Panc1 (cell line): ENCODE measurements at regions not wholly inside any gene's neighbourhood (a gene's known extent, or its start where the extent isn't known, plus 50 kb on each side); places are given as distances from the start of the nearest gene placed in this dataset.
A peak's percentile ranks its signal among the peaks of the same experiment; 100 is the strongest.

Experiments used
- ATAC-seq: fragments of 200-7000 bp; cut with Tn5 transposase; 2 replicates; pipeline ENCODE4 v1.9.1; 2020; ENCODE audit warnings: mild to moderate bottlenecking, moderate library complexity
- BruUV-seq: library from RNA; stranded (reverse); fragments of 400-500 nt; replicated peaks from 2 replicates; lab custom pipeline; 2021; lab: Mats Ljungman, UMichigan
- CTCF ChIA-PET: fragments of 300-600 bp; sonication (Branson Sonifier 250); formaldehyde crosslinking; loops from one replicate; lab custom pipeline; 2022; ENCODE audit warnings: antibody characterized with exemption; lab: Charles Lee
- POLR2A ChIA-PET: fragments of 300-600 bp; sonication (Branson Sonifier 250); formaldehyde crosslinking; loops from one replicate; lab custom pipeline; 2022; ENCODE audit warnings: antibody characterized with exemption; lab: Charles Lee
- DNase-seq: peaks from one replicate; pipeline ENCODE4 v3.0.0-alpha.2; 2010; ENCODE audit warnings: low read depth, low spot score
- H3K27ac ChIP-seq: 2 replicates; pipeline ENCODE4 v1.5.1; 2011; ENCODE audit warnings: mild to moderate bottlenecking, low read length, inconsistent platforms
- H3K27me3 ChIP-seq: fragments of 200-500 bp; sonication (Bioruptor generic); 2 replicates; pipeline ENCODE4 v1.6.0; 2014; ENCODE audit warnings: low read length, inconsistent platforms; ENCODE audit not compliant: control insufficient read depth, insufficient read depth
- H3K36me3 ChIP-seq: fragments of 200-500 bp; sonication (Bioruptor generic); 2 replicates; pipeline ENCODE4 v1.5.1; 2014; ENCODE audit warnings: inconsistent platforms, mild to moderate bottlenecking, low read length, moderate library complexity; ENCODE audit not compliant: control insufficient read depth, insufficient read depth
- H3K4me1 ChIP-seq: 2 replicates; pipeline ENCODE4 v1.5.1; 2011; ENCODE audit warnings: inconsistent platforms, mild to moderate bottlenecking, low read length, moderate library complexity; ENCODE audit not compliant: control insufficient read depth, insufficient read depth
- H3K4me3 ChIP-seq, 2 experiments: 2 replicates each; pipeline ENCODE4 v1.5.1; 2011 to 2012; ENCODE audit warnings: low read depth in 2 of 2, low read length in 2 of 2, mild to moderate bottlenecking in 2 of 2, inconsistent platforms in 1 of 2, moderate library complexity in 1 of 2
- H3K9me3 ChIP-seq: fragments of 200-500 bp; sonication (Bioruptor generic); 2 replicates; pipeline ENCODE4 v1.5.1; 2014; ENCODE audit warnings: low read depth, mild to moderate bottlenecking, inconsistent platforms, low read length, moderate library complexity; ENCODE audit not compliant: control insufficient read depth, insufficient read depth
- POLR2AphosphoS5 ChIP-seq: IDR thresholded peaks from 2 replicates; pipeline ENCODE4 v1.6.1; 2012; ENCODE audit warnings: mild to moderate bottlenecking, low read depth, low read length, moderate library complexity
- SIN3A ChIP-seq: IDR thresholded peaks from 2 replicates; pipeline ENCODE4 v1.6.1; 2012; ENCODE audit warnings: low read depth, mild to moderate bottlenecking, low read length, moderate library complexity, borderline replicate concordance; ENCODE audit not compliant: insufficient read depth
- TCF7L2 ChIP-seq: IDR thresholded peaks from 2 replicates; pipeline ENCODE4 v1.6.1; 2011; ENCODE audit warnings: mild to moderate bottlenecking, low read depth, low read length, inconsistent platforms
- in situ Hi-C: cut with HindIII; loops from 2 replicates; pipeline ENCODE4 v1.10.0; 2016; ENCODE audit warnings: low sequenced_read_pairs, low pct_unique_long_range_greater_than_20kb
- intact Hi-C: fragments of 100-400 bp; cut with micrococcal nuclease; formaldehyde crosslinking; loops from one replicate; pipeline ENCODE4 v1.10.0; 2022; ENCODE audit not compliant: unreplicated experiment
- TF ChIP-seq, protein P1 (sequence below): fragments of 450-650 bp; IDR thresholded peaks from 2 replicates; pipeline ENCODE4 v1.5.1; 2017; ENCODE audit warnings: mild to moderate bottlenecking
- TF ChIP-seq, protein P2 (sequence below), 2 experiments: IDR thresholded peaks; 2 replicates each; pipeline ENCODE4 v1.6.1; 2011 to 2012; ENCODE audit warnings: low read depth in 2 of 2, control low read depth in 1 of 2, low read length in 1 of 2, mild to moderate bottlenecking in 1 of 2, moderate library complexity in 1 of 2; ENCODE audit not compliant: insufficient read depth in 1 of 2

DNA sequence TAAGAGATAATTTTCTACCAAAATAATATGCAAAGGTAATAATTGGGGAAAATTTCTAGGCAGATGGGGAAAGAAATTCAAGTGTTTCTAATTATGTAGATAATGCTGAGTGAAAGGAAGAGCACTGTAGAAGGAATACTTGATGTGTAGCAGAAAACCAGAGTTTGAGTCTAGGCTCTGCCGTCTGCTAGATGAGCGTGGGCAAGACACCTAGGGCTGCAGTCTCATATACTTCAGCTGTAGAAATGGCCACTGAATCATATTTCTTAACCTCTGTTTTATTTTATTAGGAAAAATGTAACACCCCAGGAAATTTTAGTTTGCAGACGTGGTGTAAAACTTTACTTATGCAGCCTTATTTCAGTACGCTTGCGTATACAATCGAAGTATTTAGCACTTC, 59.8 kb upstream of the SLC38A2 start:
- intact Hi-C loops: no loop called here
- no peaks in the 10 kb centered on the region for H3K36me3 ChIP-seq
- no peaks in the 10 kb centered on the region for H3K27me3 ChIP-seq
- H3K27ac ChIP-seq: peak overlapping the region; percentile 99
- H3K4me3 ChIP-seq: no peak overlapping the region
- in situ Hi-C loops: loop anchor here (5.0 kb wide), 1 partner anchor 40 kb away; no protein-coding TSS in a partner anchor
- BruUV-seq: no TSS peak
- 0 out of 2 replicates have a peak, but pooled peaks have one; percentile 49 for ATAC-seq
- POLR2A ChIA-PET: no interaction called here
- DNase-seq: peak; percentile 43
- no peaks in the 10 kb centered on the region for H3K9me3 ChIP-seq
- CTCF ChIA-PET: interaction anchor here (0.6 kb wide), 1 partner anchor 370 kb away, joined by 5 read pairs; no protein-coding TSS in a partner anchor
- TF ChIP-seq POLR2AphosphoS5 (no peak), SIN3A (no peak), TCF7L2 (no peak)
- TF ChIP-seq, protein P1, sequence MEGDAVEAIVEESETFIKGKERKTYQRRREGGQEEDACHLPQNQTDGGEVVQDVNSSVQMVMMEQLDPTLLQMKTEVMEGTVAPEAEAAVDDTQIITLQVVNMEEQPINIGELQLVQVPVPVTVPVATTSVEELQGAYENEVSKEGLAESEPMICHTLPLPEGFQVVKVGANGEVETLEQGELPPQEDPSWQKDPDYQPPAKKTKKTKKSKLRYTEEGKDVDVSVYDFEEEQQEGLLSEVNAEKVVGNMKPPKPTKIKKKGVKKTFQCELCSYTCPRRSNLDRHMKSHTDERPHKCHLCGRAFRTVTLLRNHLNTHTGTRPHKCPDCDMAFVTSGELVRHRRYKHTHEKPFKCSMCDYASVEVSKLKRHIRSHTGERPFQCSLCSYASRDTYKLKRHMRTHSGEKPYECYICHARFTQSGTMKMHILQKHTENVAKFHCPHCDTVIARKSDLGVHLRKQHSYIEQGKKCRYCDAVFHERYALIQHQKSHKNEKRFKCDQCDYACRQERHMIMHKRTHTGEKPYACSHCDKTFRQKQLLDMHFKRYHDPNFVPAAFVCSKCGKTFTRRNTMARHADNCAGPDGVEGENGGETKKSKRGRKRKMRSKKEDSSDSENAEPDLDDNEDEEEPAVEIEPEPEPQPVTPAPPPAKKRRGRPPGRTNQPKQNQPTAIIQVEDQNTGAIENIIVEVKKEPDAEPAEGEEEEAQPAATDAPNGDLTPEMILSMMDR: no peak
- H3K4me1 ChIP-seq: peaks cover 65% of the 10 kb centered on the region

GRCh38 chr12:46430340-46430948, 57.9 kb upstream of the SLC38A2 start:
- no peak overlapping the region for H3K4me3 ChIP-seq
- BruUV-seq: no TSS peak

More at GRCh38 chr12:46430340-46430948, 57.9 kb upstream of the SLC38A2 start:
- intact Hi-C loops (loop anchor here (2.0 kb wide), 2 partner anchors 46 to 60 kb away; no protein-coding TSS in a partner anchor), in situ Hi-C loops (loop anchor here (5.0 kb wide), 1 partner anchor 42 kb away; no protein-coding TSS in a partner anchor)
- Histone ChIP-seq H3K9me3 (no peaks in the 10 kb centered on the region), H3K27ac (peak overlapping the region; percentile 99), H3K36me3 (no peaks in the 10 kb centered on the region), H3K4me1 (peaks cover 56% of the 10 kb centered on the region), H3K27me3 (no peaks in the 10 kb centered on the region)
- peak; percentile 94 for DNase-seq
- ATAC-seq: peak; percentile 88
- ChIA-PET POLR2A (interaction anchor here (0.7 to 1.2 kb wide), 2 partner anchors 60 to 92 kb away, joined by 9 to 15 read pairs; no protein-coding TSS in a partner anchor), CTCF (interaction anchor here (0.7 kb wide), 1 partner anchor 63 kb away, joined by 5 read pairs; no protein-coding TSS in a partner anchor)
- TF ChIP-seq TCF7L2: peak; percentile 78
- TF ChIP-seq, protein P2, sequence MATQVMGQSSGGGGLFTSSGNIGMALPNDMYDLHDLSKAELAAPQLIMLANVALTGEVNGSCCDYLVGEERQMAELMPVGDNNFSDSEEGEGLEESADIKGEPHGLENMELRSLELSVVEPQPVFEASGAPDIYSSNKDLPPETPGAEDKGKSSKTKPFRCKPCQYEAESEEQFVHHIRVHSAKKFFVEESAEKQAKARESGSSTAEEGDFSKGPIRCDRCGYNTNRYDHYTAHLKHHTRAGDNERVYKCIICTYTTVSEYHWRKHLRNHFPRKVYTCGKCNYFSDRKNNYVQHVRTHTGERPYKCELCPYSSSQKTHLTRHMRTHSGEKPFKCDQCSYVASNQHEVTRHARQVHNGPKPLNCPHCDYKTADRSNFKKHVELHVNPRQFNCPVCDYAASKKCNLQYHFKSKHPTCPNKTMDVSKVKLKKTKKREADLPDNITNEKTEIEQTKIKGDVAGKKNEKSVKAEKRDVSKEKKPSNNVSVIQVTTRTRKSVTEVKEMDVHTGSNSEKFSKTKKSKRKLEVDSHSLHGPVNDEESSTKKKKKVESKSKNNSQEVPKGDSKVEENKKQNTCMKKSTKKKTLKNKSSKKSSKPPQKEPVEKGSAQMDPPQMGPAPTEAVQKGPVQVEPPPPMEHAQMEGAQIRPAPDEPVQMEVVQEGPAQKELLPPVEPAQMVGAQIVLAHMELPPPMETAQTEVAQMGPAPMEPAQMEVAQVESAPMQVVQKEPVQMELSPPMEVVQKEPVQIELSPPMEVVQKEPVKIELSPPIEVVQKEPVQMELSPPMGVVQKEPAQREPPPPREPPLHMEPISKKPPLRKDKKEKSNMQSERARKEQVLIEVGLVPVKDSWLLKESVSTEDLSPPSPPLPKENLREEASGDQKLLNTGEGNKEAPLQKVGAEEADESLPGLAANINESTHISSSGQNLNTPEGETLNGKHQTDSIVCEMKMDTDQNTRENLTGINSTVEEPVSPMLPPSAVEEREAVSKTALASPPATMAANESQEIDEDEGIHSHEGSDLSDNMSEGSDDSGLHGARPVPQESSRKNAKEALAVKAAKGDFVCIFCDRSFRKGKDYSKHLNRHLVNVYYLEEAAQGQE (IDR thresholded peaks at IDR 0.05; ENCODE audit: insufficient read depth in 1 of 2, low read depth in 2 of 2, low read length in 1 of 2): 0 out of 4 replicates have a peak, but pooled peaks of 1 of the 2 experiments have one; percentile 28
- TF ChIP-seq, protein P1: no peak
- peak; percentile 82; the same call in 1 of the 2 replicates for TF ChIP-seq POLR2AphosphoS5
- TF ChIP-seq SIN3A: no peak
